Activated naive CD4-positive, alpha-beta T cell (primary cell): ENCODE measurements at regions not wholly inside any gene's neighbourhood (a gene's known extent, or its start where the extent isn't known, plus 50 kb on each side); places are given as distances from the start of the nearest gene placed in this dataset.
"Not testable (repeated sequence)": the region's sequence is repeated elsewhere in the genome, so short reads cannot be mapped to it uniquely, and the experiment has no call there.

Source experiments
- DNase-seq, 4 experiments: peaks; one replicate each; lab custom pipeline; 2025; lab: John Stamatoyannopoulos, UW

GRCh38 chr19:28159065-28159464 lies 1053.9 kb downstream of the UQCRFS1 start:
- no peak for DNase-seq

- no peak for DNase-seq
Measured at GRCh38 chr19:28155265-28155664, 1057.7 kb downstream of the UQCRFS1 start.

GRCh38 chr19:28154077-28154476 lies 1058.9 kb downstream of the UQCRFS1 start:
- DNase-seq, result no peak

GRCh38 chr19:28153123-28153522 lies 1059.8 kb downstream of the UQCRFS1 start:
- DNase-seq, result no peak

GRCh38 chr19:28152195-28152594 lies 1060.8 kb downstream of the UQCRFS1 start:
- no peak for DNase-seq

GRCh38 chr19:28150129-28150528 lies 1062.8 kb downstream of the UQCRFS1 start:
- no peak for DNase-seq

GRCh38 chr19:28148554-28148953 lies 1064.4 kb downstream of the UQCRFS1 start:
- DNase-seq, result no peak

- DNase-seq, result no peak
Measured at GRCh38 chr19:28142258-28142657, 1070.7 kb downstream of the UQCRFS1 start.

GRCh38 chr19:28140201-28140600 lies 1072.8 kb downstream of the UQCRFS1 start:
- DNase-seq, result no peak

GRCh38 chr19:28137772-28138171 lies 1075.2 kb downstream of the UQCRFS1 start:
- no peak for DNase-seq

GRCh38 chr19:28136796-28137195 lies 1076.2 kb downstream of the UQCRFS1 start:
- no peak for DNase-seq

GRCh38 chr19:28135825-28136224 lies 1077.1 kb downstream of the UQCRFS1 start:
- DNase-seq, result no peak

- no peak for DNase-seq
Measured at GRCh38 chr19:28134311-28134710, 1078.6 kb downstream of the UQCRFS1 start.

- not testable (repeated sequence) for DNase-seq
Measured at GRCh38 chr19:28130881-28131280, 1082.1 kb downstream of the UQCRFS1 start.

- DNase-seq, result no peak
Measured at GRCh38 chr19:28130066-28130511, 1082.9 kb downstream of the UQCRFS1 start.

- DNase-seq, result no peak
Measured at GRCh38 chr19:28128341-28128740, 1084.6 kb downstream of the UQCRFS1 start.

GRCh38 chr19:28126135-28126898 lies 1086.6 kb downstream of the UQCRFS1 start:
- DNase-seq, result no peak

GRCh38 chr19:28122734-28123133 lies 1090.2 kb downstream of the UQCRFS1 start:
- DNase-seq, result no peak

- DNase-seq, result no peak
Measured at GRCh38 chr19:28118235-28118634, 1094.7 kb downstream of the UQCRFS1 start.

GRCh38 chr19:28117143-28117542 lies 1095.8 kb downstream of the UQCRFS1 start:
- no peak for DNase-seq

- not testable (repeated sequence) for DNase-seq
Measured at GRCh38 chr19:28116379-28116778, 1096.6 kb downstream of the UQCRFS1 start.

- no peak for DNase-seq
Measured at GRCh38 chr19:28103921-28104320, 1109.0 kb downstream of the UQCRFS1 start.

- not testable (repeated sequence) for DNase-seq
Measured at GRCh38 chr19:28084659-28085157, 1128.2 kb downstream of the UQCRFS1 start.

- DNase-seq, result no peak
Measured at GRCh38 chr19:28076628-28077027, 1136.3 kb downstream of the UQCRFS1 start.
